ACC112 (cell line): ENCODE measurements at regions not wholly inside any gene's neighbourhood (a gene's known extent, or its start where the extent isn't known, plus 50 kb on each side); places are given as distances from the start of the nearest gene placed in this dataset.

ENCODE experiments used
- H2AFZ ChIP-seq: fragments of 200-600 bp; sonication (generic); one replicate; pipeline ENCODE4 v1.6.0; 2017; ENCODE audit warnings: antibody characterized with exemption, low read length; ENCODE audit not compliant: unreplicated experiment
- H3K27ac ChIP-seq: fragments of 200-600 bp; sonication (generic); 2 replicates; pipeline ENCODE4 v1.5.1; 2014; ENCODE audit warnings: low read depth, mild to moderate bottlenecking, antibody characterized with exemption, low read length, moderate library complexity
- H3K27me3 ChIP-seq: fragments of 200-600 bp; sonication (generic); 2 replicates; pipeline ENCODE4 v1.6.1; 2014; ENCODE audit warnings: mild to moderate bottlenecking, antibody characterized with exemption, low read length, moderate library complexity, mixed read lengths; ENCODE audit not compliant: insufficient read depth
- H3K36me3 ChIP-seq: fragments of 200-600 bp; sonication (generic); 2 replicates; pipeline ENCODE4 v1.6.1; 2016; ENCODE audit warnings: mild to moderate bottlenecking, antibody characterized with exemption, low read length, moderate library complexity, mixed read lengths; ENCODE audit not compliant: insufficient read depth
- H3K4me1 ChIP-seq: fragments of 200-600 bp; sonication (generic); one replicate; pipeline ENCODE4 v1.6.1; 2016; ENCODE audit warnings: low read length, mixed read lengths; ENCODE audit not compliant: insufficient read depth, unreplicated experiment, control insufficient read depth
- H3K4me3 ChIP-seq: fragments of 200-600 bp; sonication (generic); 2 replicates; pipeline ENCODE4 v1.5.1; 2014; ENCODE audit warnings: mild to moderate bottlenecking, low read depth, low read length
- H3K79me2 ChIP-seq: fragments of 200-600 bp; sonication (generic); one replicate; pipeline ENCODE4 v1.6.0; 2016; ENCODE audit warnings: low read length; ENCODE audit not compliant: control insufficient read depth, unreplicated experiment, insufficient read depth

DNA sequence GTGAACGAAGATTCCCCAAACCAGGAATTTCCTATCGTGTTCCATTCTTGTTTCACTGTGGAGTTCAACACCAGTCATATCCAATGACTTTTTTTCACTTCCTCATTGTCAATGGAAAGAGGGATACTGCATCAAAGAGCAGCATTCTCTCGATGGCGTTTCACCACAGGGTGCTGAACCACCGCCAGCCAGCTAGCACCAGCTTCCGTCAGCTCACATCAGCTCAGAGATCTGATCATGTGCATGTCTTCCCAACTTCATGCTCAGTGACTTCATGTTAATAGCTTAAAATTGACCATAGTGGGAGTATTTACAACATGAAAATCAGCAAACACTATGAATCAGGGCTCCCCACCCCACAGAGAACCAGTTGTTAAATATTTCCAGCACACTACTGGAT lies 359.9 kb downstream of the TNS1 start:
- H3K27ac ChIP-seq: no peak overlapping the region

GRCh38 chr2:217641960-217642359 lies 360.8 kb downstream of the TNS1 start:
- Histone ChIP-seq H3K4me3 (no peak overlapping the region), H3K27ac (no peak overlapping the region), H3K4me1 (peaks cover 12% of the 10 kb centered on the region), H3K36me3 (no peaks in the 10 kb centered on the region), H3K27me3 (no peaks in the 10 kb centered on the region), H2AFZ (no peak overlapping the region), H3K79me2 (no peaks in the 10 kb centered on the region)

More for the DNA sequence above, 359.9 kb downstream of the TNS1 start:
- Histone ChIP-seq H3K79me2 (no peaks in the 10 kb centered on the region), H2AFZ (no peak overlapping the region), H3K4me1 (peaks cover 12% of the 10 kb centered on the region), H3K36me3 (no peaks in the 10 kb centered on the region), H3K27me3 (no peaks in the 10 kb centered on the region), H3K4me3 (no peak overlapping the region)

DNA sequence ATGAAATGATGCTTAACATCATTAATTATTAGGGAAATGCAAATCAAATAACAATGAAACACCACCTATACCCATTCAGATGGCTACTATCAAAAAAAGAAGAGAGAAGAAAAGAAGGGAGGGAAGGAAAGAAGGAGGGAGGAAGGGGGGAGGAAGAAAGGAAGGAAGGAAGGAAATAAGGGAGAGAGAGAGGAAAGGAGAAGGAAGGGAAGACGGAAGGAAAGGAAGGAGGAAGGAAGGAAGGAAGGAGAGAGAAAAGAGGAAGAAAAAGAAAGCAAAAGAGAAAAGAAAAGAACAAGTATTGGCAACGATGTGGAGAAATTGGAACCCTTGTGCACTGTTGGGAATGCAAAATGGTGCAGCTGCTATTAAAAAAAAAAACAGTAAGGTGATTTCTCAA lies 363.3 kb downstream of the TNS1 start:
- no peak overlapping the region for H3K4me3 ChIP-seq
- no peaks in the 10 kb centered on the region for H3K27me3 ChIP-seq
- no peak overlapping the region for H2AFZ ChIP-seq
- no peaks in the 10 kb centered on the region for H3K4me1 ChIP-seq
- no peak overlapping the region for H3K27ac ChIP-seq
- no peaks in the 10 kb centered on the region for H3K79me2 ChIP-seq
- no peaks in the 10 kb centered on the region for H3K36me3 ChIP-seq

- Histone ChIP-seq H3K27me3 (0 out of 2 replicates have a peak, but pooled peaks cover 4% of the 10 kb centered on the region), H3K36me3 (no peaks in the 10 kb centered on the region), H3K4me1 (no peaks in the 10 kb centered on the region)
Observed at GRCh38 chr2:217638533-217638932, 364.3 kb downstream of the TNS1 start.

GRCh38 chr2:217638031-217638430 lies 364.8 kb downstream of the TNS1 start:
- Histone ChIP-seq H3K27ac (no peak overlapping the region), H2AFZ (no peak overlapping the region), H3K79me2 (no peaks in the 10 kb centered on the region), H3K27me3 (0 out of 2 replicates have a peak, but pooled peaks cover 4% of the 10 kb centered on the region), H3K4me3 (no peak overlapping the region), H3K4me1 (no peaks in the 10 kb centered on the region), H3K36me3 (no peaks in the 10 kb centered on the region)

More at GRCh38 chr2:217638533-217638932, 364.3 kb downstream of the TNS1 start:
- no peak overlapping the region for H2AFZ ChIP-seq
- H3K79me2 ChIP-seq: no peaks in the 10 kb centered on the region
- no peak overlapping the region for H3K4me3 ChIP-seq
- no peak overlapping the region for H3K27ac ChIP-seq

DNA sequence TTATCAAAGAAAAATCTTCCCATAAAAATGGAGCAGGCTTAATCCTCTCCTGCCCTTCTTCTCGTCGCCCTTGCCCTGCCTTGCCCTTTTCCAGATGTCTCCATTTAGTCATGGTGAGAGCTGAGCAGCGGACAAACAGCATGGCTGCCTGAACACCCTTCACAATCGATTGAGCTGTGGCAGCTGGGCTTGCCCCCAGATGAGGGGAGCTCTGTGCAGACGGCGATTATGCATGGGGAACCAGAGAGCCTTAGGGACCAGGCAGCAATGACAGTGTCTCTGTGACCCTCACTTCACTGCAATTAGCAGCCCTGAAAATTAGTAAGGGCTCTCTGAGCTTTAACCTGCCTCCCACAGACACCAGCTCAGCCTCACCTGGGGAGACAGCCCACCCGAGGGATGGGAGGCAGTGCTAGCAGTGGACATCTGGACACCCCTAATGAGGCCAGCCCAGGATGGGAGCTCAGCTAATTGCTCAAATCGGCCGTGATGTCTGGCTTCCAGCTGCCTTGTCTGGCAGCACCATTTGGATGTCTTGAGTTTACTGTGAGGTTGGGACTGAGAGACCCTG lies 365.7 kb downstream of the TNS1 start:
- no peak overlapping the region for H3K4me3 ChIP-seq
- no peaks in the 10 kb centered on the region for H3K4me1 ChIP-seq
- H3K27ac ChIP-seq: no peak overlapping the region
- H3K79me2 ChIP-seq: no peaks in the 10 kb centered on the region
- H3K27me3 ChIP-seq: 0 out of 2 replicates have a peak, but pooled peaks cover 4% of the 10 kb centered on the region
- H2AFZ ChIP-seq: no peak overlapping the region
- H3K36me3 ChIP-seq: no peaks in the 10 kb centered on the region

DNA sequence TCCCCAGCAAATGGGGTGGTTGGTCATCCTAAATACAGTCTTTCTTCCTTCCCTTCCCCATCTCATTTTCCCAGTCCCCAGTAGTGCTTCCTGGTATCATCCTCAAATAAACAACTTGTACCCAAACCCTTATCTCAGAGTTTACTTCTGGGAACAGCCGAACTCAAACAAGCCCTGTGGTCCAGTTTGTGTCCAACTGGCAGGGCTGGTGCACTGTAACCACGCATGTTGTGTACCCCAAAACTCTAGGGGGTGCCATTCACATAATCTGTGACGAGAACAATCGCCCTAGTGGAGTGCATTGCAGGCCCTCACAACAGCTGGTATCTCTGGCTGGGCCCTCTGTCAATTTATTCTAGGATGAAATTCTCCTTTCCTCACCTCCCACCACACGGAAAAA lies 366.2 kb downstream of the TNS1 start:
- Histone ChIP-seq H3K79me2 (no peaks in the 10 kb centered on the region), H3K36me3 (no peaks in the 10 kb centered on the region), H3K4me1 (no peaks in the 10 kb centered on the region), H2AFZ (no peak overlapping the region), H3K27ac (no peak overlapping the region), H3K4me3 (no peak overlapping the region), H3K27me3 (0 out of 2 replicates have a peak, but pooled peaks cover 4% of the 10 kb centered on the region)

DNA sequence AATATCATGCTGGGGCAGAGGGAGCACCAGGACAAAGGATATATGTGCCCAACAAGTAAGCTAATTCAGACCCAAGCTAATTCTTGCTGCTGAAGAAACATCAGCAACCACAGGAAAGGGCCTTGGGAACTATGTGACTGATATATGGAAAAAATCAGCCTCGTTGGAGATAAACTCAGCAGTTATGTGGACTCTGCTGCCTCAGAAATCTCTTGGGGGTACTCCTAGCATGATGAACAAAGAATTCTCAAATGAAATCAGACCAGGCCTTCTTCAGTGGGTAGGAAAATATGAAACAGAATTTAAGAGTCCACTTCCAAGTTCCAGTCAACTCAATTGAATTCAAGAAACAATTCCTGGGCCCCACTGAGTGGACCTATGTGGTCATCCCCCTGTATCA lies 367.9 kb downstream of the TNS1 start:
- H3K4me3 ChIP-seq: no peak overlapping the region
- no peaks in the 10 kb centered on the region for H3K36me3 ChIP-seq
- no peak overlapping the region for H3K27ac ChIP-seq
- H3K4me1 ChIP-seq: no peaks in the 10 kb centered on the region
- H2AFZ ChIP-seq: no peak overlapping the region
- peaks cover 6% of the 10 kb centered on the region; the same call in 1 of the 2 replicates for H3K27me3 ChIP-seq
- H3K79me2 ChIP-seq: no peaks in the 10 kb centered on the region

DNA sequence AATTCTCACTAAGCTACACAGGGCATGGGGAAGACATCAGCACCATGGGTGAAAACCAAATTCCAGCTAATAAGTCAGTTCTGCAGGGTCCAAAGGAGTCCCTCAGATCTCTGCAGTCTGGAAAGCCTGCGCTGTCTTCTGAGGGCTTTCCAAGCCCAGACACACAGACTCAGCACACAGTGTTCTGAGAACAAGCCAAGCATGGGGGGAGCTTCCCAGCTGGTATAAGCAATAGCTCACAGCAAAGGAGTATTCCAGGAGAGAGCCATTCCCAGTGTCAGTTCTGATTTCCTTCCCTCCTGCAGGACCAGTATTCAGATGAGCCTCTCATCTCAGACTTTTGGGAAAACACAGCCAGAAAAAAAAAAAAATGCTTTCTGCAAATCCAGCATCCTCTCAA lies 370.8 kb downstream of the TNS1 start:
- Histone ChIP-seq H3K4me1 (no peaks in the 10 kb centered on the region), H2AFZ (no peak overlapping the region), H3K79me2 (no peaks in the 10 kb centered on the region), H3K27ac (no peak overlapping the region), H3K4me3 (no peak overlapping the region), H3K27me3 (peaks cover 6% of the 10 kb centered on the region; the same call in 1 of the 2 replicates), H3K36me3 (no peaks in the 10 kb centered on the region)

DNA sequence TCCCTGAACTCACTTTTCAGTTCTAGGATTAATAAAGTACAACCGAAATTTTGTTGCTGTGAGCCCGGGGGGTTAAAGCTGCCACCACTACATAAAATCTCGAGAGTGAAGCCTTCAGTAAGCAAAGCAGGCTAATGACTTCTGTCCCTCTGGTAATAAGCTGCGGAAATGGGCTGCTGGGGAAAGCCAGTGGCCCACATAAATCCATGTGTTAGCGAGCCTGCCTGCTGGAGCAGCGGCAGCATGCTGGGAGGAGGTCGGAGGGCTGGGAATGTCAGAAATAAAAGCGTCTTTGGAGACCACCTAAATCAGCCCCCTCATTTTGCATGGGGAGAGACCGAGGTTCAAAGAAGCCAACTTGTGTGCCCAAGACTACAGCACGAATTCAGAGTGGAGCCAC lies 371.7 kb downstream of the TNS1 start:
- Histone ChIP-seq H3K36me3 (no peaks in the 10 kb centered on the region), H2AFZ (no peak overlapping the region), H3K27me3 (peaks cover 6% of the 10 kb centered on the region), H3K4me1 (no peaks in the 10 kb centered on the region), H3K27ac (no peak overlapping the region), H3K79me2 (no peaks in the 10 kb centered on the region), H3K4me3 (no peak overlapping the region)

DNA sequence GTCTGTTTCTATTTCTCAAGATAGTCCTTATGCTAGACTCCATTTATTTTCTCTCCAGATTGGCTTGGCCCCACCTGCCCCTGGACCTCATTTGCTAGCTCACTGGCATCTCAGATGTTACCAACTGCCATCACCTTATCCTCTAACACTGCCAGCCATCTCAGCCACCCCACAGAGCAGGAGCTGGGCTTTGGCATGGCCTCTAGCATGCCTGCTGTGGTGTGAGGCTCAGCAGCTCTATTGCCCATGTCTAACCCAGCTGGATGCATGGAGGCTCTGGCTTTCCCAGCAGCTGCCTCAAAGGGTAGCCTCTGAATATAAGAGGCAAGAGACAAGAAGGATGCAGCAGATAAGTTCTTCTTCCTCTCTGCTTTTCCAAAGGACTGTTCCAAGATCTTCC lies 373.4 kb downstream of the TNS1 start:
- Histone ChIP-seq H3K4me3 (no peak overlapping the region), H3K27ac (no peak overlapping the region), H3K79me2 (no peaks in the 10 kb centered on the region), H3K27me3 (peaks cover 5% of the 10 kb centered on the region), H3K4me1 (no peaks in the 10 kb centered on the region), H2AFZ (no peak overlapping the region), H3K36me3 (no peaks in the 10 kb centered on the region)
